Astrocyte of the spinal cord (primary cell): ENCODE measurements at regions not wholly inside any gene's neighbourhood (a gene's known extent, or its start where the extent isn't known, plus 50 kb on each side); places are given as distances from the start of the nearest gene placed in this dataset.

Experiments used
- DNase-seq: peaks from one replicate; pipeline ENCODE4 v3.0.0; 2011; ENCODE audit warnings: low read depth, low spot score
- H3K4me3 ChIP-seq: 2 replicates; pipeline ENCODE4 v1.5.1; 2011; ENCODE audit warnings: low read depth, mild to moderate bottlenecking, low read length, moderate library complexity
- in situ Hi-C: cut with HindIII; loops from 2 replicates; pipeline ENCODE4 v1.10.0; 2017; ENCODE audit warnings: low sequenced_read_pairs
- TF ChIP-seq, protein P1 (sequence below): IDR thresholded peaks from 2 replicates; pipeline ENCODE4 v1.5.1; 2012; ENCODE audit warnings: low read depth, mild to moderate bottlenecking, low read length, inconsistent platforms

DNA sequence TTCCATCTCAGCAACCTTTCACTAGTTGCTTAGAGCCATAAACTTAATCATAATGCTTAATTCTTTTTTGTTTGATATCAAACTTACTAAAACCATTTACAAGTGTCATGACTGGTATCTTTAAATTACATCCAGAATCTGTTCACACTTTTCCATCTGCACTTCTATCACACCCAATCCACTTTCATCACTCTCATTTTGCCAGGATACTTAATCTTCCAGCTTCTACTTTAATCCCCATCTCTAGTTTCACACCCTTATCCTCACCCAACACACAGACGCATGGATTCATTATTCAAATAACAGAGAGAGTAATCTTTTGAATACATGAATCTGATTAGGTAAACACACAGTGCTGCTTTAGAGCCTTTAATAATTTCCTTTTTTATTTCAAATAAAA, 828.4 kb downstream of the HACE1 start:
- no peak overlapping the region for H3K4me3 ChIP-seq
- TF ChIP-seq, protein P1, sequence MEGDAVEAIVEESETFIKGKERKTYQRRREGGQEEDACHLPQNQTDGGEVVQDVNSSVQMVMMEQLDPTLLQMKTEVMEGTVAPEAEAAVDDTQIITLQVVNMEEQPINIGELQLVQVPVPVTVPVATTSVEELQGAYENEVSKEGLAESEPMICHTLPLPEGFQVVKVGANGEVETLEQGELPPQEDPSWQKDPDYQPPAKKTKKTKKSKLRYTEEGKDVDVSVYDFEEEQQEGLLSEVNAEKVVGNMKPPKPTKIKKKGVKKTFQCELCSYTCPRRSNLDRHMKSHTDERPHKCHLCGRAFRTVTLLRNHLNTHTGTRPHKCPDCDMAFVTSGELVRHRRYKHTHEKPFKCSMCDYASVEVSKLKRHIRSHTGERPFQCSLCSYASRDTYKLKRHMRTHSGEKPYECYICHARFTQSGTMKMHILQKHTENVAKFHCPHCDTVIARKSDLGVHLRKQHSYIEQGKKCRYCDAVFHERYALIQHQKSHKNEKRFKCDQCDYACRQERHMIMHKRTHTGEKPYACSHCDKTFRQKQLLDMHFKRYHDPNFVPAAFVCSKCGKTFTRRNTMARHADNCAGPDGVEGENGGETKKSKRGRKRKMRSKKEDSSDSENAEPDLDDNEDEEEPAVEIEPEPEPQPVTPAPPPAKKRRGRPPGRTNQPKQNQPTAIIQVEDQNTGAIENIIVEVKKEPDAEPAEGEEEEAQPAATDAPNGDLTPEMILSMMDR = no peak
- no peak for DNase-seq
- in situ Hi-C loops = no loop called here

DNA sequence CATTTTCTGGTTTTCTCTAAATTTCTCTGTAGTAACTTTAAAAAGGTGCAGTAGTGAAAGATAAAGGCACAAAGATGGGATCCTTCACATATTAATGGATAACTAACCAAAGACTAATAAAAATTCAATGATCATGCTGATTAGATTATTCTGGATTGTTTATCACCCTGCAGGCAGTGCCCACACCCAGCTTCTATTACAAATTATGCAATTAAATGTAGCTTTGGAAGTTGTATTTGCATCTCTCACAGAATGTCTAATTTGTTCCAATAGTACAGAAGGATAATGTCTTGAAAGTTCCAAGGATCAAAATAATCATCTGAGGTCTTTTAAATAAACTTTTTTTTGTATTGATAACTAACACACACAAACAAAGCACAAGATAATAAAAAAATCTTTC, 837.6 kb downstream of the HACE1 start:
- in situ Hi-C loops = no loop called here
- TF ChIP-seq, protein P1 = no peak

DNA sequence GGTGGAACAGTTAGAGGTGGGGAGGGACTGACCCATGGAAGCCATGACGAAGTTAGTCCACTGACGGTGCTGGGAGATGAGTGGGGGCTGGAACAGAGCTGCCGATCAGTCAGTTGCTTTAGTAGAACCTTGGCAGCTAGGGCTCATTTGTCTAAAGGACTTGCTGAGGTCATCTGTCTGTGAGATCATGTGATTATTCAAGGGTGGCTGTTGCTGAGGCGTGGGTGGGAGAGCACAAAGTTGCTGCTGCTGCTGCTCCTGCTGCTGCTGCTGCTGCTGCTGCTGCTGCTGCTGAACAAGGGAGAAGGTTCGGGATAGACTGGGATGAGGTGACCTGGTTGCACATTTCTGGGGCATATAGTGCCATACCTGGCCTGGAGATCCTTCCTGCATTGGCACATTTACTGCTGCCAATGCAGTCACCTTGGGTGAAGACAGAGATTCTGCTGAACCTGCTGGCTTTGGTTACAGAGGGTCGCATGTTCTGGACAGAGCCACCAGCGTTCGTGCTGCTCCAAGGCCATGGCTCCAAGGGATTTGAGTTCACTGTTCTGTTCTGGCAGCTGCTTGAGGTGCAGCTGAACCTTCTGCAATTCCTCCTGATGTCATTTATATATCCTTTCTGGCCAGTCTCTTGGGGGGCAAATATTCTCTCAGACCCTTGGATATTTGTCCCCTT, 840.5 kb downstream of the HACE1 start:
- H3K4me3 ChIP-seq = no peak overlapping the region
- DNase-seq = no peak
- TF ChIP-seq, protein P1 = no peak
- in situ Hi-C loops = no loop called here

More for the DNA sequence above, 837.6 kb downstream of the HACE1 start:
- H3K4me3 ChIP-seq = no peak overlapping the region
- no peak for DNase-seq

DNA sequence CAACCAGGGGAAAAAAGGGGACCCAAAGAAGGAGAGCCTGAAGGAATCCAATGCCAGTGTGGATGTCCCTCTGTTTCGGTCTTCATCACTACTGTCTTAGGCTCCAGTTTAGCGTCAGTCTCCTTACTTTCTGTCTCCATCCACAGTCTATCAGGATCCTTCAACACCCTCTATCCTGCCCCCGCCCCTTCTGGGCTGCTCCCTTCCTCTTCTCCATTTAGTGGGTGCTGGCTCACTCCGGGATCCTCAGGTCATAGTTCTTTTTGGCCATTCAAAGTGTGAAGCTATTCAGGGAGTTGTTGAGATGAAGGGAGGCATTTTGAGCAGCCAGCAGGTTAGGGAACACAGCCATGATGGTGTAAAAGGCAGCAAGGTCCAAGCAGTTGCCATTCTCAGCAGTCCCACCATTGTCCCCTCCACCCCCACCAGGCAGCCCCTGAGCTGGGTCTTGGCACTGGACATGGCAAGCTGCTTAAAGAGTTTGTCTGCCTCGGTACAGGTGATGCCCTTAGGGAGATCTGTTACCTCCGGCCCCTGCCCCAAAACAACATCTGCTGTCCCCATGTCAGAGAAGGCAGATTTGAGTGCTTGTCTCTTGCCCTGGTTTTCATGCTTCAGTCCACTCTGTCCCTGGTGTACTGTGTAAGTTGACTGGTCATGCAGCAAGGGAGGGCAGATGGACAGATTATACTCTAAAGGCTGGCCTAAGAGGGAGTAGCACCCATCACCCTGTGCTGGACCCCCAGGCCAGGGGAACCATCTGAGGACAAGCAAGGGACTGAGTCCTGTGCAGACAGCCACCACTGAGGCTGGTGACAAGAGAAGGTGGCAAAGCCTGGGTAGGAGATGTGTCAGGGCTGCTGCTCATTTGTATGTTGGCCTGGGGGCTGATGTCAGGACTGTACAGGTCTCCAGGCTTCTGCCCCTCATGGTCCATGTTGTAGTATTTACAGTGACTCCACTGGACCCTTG, 842.0 kb downstream of the HACE1 start:
- in situ Hi-C loops = no loop called here
- DNase-seq = no peak
- H3K4me3 ChIP-seq = no peak overlapping the region
- TF ChIP-seq, protein P1 = no peak

DNA sequence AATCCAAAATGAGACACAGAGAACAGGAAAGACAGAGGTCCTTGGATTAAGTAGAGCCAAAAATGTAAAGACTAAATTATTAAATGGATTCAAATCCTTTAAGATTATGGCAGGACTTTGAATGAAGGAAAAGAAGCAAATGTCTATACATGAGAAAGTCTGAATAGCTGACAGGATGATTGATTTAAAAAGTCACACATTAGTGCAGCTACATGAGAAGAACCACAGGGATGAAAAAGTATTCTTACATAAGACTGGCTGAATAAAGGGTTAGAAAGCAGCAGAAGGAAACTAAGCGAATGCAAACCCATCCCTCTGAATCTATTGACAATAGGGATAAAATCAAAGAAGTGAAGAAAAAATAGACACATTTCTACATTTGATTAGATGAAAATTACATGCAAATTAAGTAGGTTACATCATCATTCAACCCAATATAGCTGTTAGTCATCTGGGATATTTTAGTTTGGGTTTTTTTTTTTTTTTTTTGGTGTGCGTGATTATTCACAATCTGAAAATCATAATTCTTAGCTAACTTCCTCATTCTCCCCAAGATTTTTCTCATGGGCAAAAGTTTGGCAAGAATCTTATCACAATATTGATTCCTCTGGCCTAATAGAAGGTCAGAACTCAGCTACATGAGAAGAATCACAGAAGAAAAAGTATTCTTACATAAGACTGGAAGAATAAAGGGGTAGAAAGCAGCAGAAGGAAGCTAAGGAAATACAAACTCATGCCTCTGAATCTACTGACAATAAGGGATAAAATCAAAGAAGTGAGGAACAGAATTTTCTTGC, 845.4 kb downstream of the HACE1 start:
- DNase-seq = no peak
- TF ChIP-seq, protein P1 = no peak
- in situ Hi-C loops = no loop called here
- no peak overlapping the region for H3K4me3 ChIP-seq

DNA sequence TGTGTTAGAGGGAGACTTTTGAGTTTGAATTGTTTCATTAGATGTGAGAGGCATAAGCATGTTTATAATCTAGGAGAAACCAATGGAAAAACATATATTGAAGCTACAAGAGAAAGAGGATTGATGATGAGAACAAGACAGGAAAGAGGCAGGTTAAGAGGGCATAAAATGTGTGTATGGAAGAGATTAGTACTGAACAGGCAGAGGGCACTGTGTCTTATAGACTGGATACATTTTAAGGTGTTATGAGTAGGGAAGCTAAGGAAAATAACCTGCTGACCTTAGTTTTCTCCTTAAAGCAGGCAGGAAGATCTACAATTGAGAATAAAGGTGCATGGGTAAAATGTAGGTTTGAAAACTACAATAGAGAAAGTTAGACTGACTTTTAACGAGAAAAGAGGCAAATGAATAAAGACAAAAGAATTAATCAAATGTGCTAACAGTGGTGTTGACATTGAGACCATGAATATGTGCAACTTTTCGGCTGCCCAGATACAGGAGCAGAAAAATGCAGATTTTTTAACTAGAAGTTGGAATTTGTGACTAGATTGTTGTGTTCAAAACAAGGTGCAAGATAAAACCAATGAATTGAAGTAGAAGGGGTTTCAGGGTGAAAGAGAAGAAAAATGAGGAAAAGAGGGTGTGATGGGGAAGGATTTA, 846.3 kb downstream of the HACE1 start:
- DNase-seq = no peak
- no peak overlapping the region for H3K4me3 ChIP-seq
- TF ChIP-seq, protein P1 = no peak
- in situ Hi-C loops = no loop called here
